IMR-90 (cell line): ENCODE measurements at regions not wholly inside any gene's neighbourhood (a gene's known extent, or its start where the extent isn't known, plus 50 kb on each side); places are given as distances from the start of the nearest gene placed in this dataset.

Experiments used
- ATAC-seq: fragments of 200-7000 bp; cut with Tn5 transposase; 2 replicates; pipeline ENCODE4 v1.9.1; 2020; ENCODE audit warnings: low read depth, mild to moderate bottlenecking, moderate library complexity
- BruUV-seq: library from RNA; stranded (reverse); fragments of 400-500 nt; replicated peaks from 2 replicates; lab custom pipeline; 2021; lab: Mats Ljungman, UMichigan
- CTCF ChIA-PET: fragments of 300-600 bp; formaldehyde crosslinking; extraction: SDS; loops from one replicate; lab custom pipeline; 2021; ENCODE audit warnings: antibody characterized with exemption; lab: Yijun Ruan, JAX
- POLR2A ChIA-PET: fragments of 300-600 bp; sonication (Branson Sonifier 250); formaldehyde crosslinking; loops from one replicate; lab custom pipeline; 2022; ENCODE audit warnings: antibody characterized with exemption; ENCODE audit not compliant: unreplicated experiment; lab: Charles Lee
- DNase-seq: peaks from one replicate; pipeline ENCODE4 v3.0.0; 2013
- H2AFZ ChIP-seq: replicated peaks from 2 replicates; pipeline ENCODE3; 2013; ENCODE audit warnings: low read length, mild to moderate bottlenecking; ENCODE audit not compliant: poor library complexity
- H2AK5ac ChIP-seq: 2 replicates; pipeline ENCODE4 v1.6.1; 2013; ENCODE audit warnings: low read depth, low read length, inconsistent platforms
- H2AK9ac ChIP-seq: replicated peaks from 2 replicates; pipeline ENCODE3; 2013; ENCODE audit warnings: mild to moderate bottlenecking, low read depth, low read length, moderate library complexity; ENCODE audit not compliant: poor library complexity
- H2BK120ac ChIP-seq: 2 replicates; pipeline ENCODE4 v1.6.1; 2013; ENCODE audit warnings: low read depth, low read length, inconsistent platforms
- H2BK15ac ChIP-seq: 3 replicates; pipeline ENCODE4 v1.6.1; 2013; ENCODE audit warnings: low read depth, low read length, inconsistent platforms
- H2BK20ac ChIP-seq: 2 replicates; pipeline ENCODE4 v1.6.1; 2013; ENCODE audit warnings: low read depth, mild to moderate bottlenecking, inconsistent platforms, low read length, moderate library complexity
- H2BK5ac ChIP-seq: 2 replicates; pipeline ENCODE4 v1.6.1; 2013; ENCODE audit warnings: mild to moderate bottlenecking, low read depth, low read length, inconsistent platforms; ENCODE audit not compliant: poor library complexity, severe bottlenecking
- H3K14ac ChIP-seq: replicated peaks from 2 replicates; pipeline ENCODE4 v1.6.1; 2013; ENCODE audit warnings: low read depth, low read length, inconsistent platforms
- H3K18ac ChIP-seq: 2 replicates; pipeline ENCODE4 v1.6.1; 2013; ENCODE audit warnings: low read depth, low read length, control low read depth
- H3K23ac ChIP-seq: 2 replicates; pipeline ENCODE4 v1.6.1; 2013; ENCODE audit warnings: low read depth, low read length, inconsistent platforms
- H3K27ac ChIP-seq: 2 replicates; pipeline ENCODE4 v1.5.1; 2013; ENCODE audit warnings: mild to moderate bottlenecking, control low read depth, low read length; ENCODE audit not compliant: insufficient read depth
- H3K27me3 ChIP-seq: 2 replicates; pipeline ENCODE4 v1.6.1; 2013; ENCODE audit warnings: low read length; ENCODE audit not compliant: control insufficient read depth, insufficient read depth
- H3K36me3 ChIP-seq: 2 replicates; pipeline ENCODE4 v1.6.1; 2013; ENCODE audit warnings: low read length, mixed read lengths; ENCODE audit not compliant: control insufficient read depth, insufficient read depth
- H3K4ac ChIP-seq: 2 replicates; pipeline ENCODE4 v1.6.1; 2013; ENCODE audit warnings: low read depth, low read length, inconsistent platforms
- H3K4me1 ChIP-seq: 2 replicates; pipeline ENCODE4 v1.6.1; 2013; ENCODE audit warnings: low read length, mixed read lengths; ENCODE audit not compliant: control insufficient read depth, insufficient read depth
- H3K4me2 ChIP-seq: 2 replicates; pipeline ENCODE4 v1.6.1; 2013; ENCODE audit warnings: low read depth, mild to moderate bottlenecking, control low read depth, low read length, moderate library complexity
- H3K4me3 ChIP-seq: 2 replicates; pipeline ENCODE4 v1.5.1; 2013; ENCODE audit warnings: low read depth, mild to moderate bottlenecking, control low read depth, low read length, moderate library complexity; ENCODE audit not compliant: insufficient read depth
- H3K56ac ChIP-seq: 2 replicates; pipeline ENCODE4 v1.6.1; 2013; ENCODE audit warnings: low read length, inconsistent platforms; ENCODE audit not compliant: insufficient read depth; ENCODE audit errors: extremely low read depth
- H3K79me1 ChIP-seq, 2 experiments: 2 replicates each; pipeline ENCODE4 v1.6.1; 2013; ENCODE audit warnings: low read length in 2 of 2, inconsistent platforms in 1 of 2, low read depth in 1 of 2
- H3K9ac ChIP-seq: 2 replicates; pipeline ENCODE4 v1.6.1; 2013; ENCODE audit warnings: low read depth, low read length, control low read depth
- H3K9me1 ChIP-seq: 2 replicates; pipeline ENCODE4 v1.6.1; 2013; ENCODE audit warnings: low read length, inconsistent platforms; ENCODE audit not compliant: insufficient read depth
- H3K9me3 ChIP-seq: 2 replicates; pipeline ENCODE4 v1.6.1; 2013; ENCODE audit warnings: low read length; ENCODE audit not compliant: control insufficient read depth, insufficient read depth
- H4K20me1 ChIP-seq: 2 replicates; pipeline ENCODE4 v1.6.1; 2013; ENCODE audit warnings: low read length, inconsistent platforms; ENCODE audit not compliant: insufficient read depth
- H4K5ac ChIP-seq: 2 replicates; pipeline ENCODE4 v1.6.1; 2013; ENCODE audit warnings: mild to moderate bottlenecking, low read depth, low read length, control low read depth
- H4K8ac ChIP-seq, 2 experiments: 2 replicates each; pipeline ENCODE4 v1.6.1; 2013; ENCODE audit warnings: low read depth in 2 of 2, low read length in 2 of 2, control low read depth in 1 of 2, inconsistent platforms in 1 of 2
- H4K91ac ChIP-seq: 2 replicates; pipeline ENCODE4 v1.6.1; 2013; ENCODE audit warnings: low read depth, low read length, inconsistent platforms; ENCODE audit not compliant: insufficient read depth
- CEBPB ChIP-seq: IDR thresholded peaks from 2 replicates; pipeline ENCODE4 v1.6.1; 2012; ENCODE audit warnings: low read depth, low read length, improper control_type of control experiment
- RCOR1 ChIP-seq: IDR thresholded peaks from 2 replicates; pipeline ENCODE4 v1.6.1; 2012; ENCODE audit warnings: mild to moderate bottlenecking, low read length, improper control_type of control experiment; ENCODE audit not compliant: insufficient replicate concordance
- WGBS, 2 experiments: methylation state at CpG; one replicate each; pipeline versions ENCODE4 v1.1.5 to v1.1.7; 2013; ENCODE audit warnings: missing lambda C conversion rate in 2 of 2; ENCODE audit not compliant: insufficient read length in 1 of 2; ENCODE audit errors: extremely low coverage in 2 of 2; 5-methylcytosine and 5-hydroxymethylcytosine counted together
- dilution Hi-C: fragments of 300-500 bp; cut with HindIII; formaldehyde crosslinking; loops from one replicate; pipeline ENCODE4 v1.14.3; 2018; ENCODE audit warnings: low sequenced_read_pairs; ENCODE audit not compliant: unreplicated experiment
- in situ Hi-C: fragments of 300-500 bp; cut with MboI; formaldehyde crosslinking; loops from 3 replicates; pipeline ENCODE4 v1.14.3; 2019; ENCODE audit warnings: low sequenced_read_pairs, inconsistent platforms, mixed read lengths
- intact Hi-C: fragments of 100-400 bp; cut with micrococcal nuclease; formaldehyde crosslinking; loops from 2 replicates; pipeline ENCODE4 v1.10.0; 2022

- Histone ChIP-seq H4K8ac (no peak overlapping the region), H3K4me3 (no peak overlapping the region), H3K9me3 (peaks cover 7% of the 10 kb centered on the region), H3K4me2 (no peak overlapping the region), H3K56ac (no peak overlapping the region), H2BK20ac (no peak overlapping the region), H2BK15ac (no peak overlapping the region), H4K20me1 (no peaks in the 10 kb centered on the region), H3K27me3 (no peaks in the 10 kb centered on the region), H3K4ac (no peak overlapping the region), H3K79me1 (no peaks in the 10 kb centered on the region), H3K27ac (no peak overlapping the region), H3K4me1 (no peaks in the 10 kb centered on the region), H4K91ac (no peak overlapping the region), H2AK5ac (no peak overlapping the region), H2BK120ac (no peak overlapping the region), H3K18ac (no peak overlapping the region), H3K14ac (no peak overlapping the region), H4K5ac (no peak overlapping the region), H3K9ac (no peak overlapping the region), H2BK5ac (no peak overlapping the region), H2AFZ (no peak overlapping the region), H3K23ac (no peak overlapping the region), H2AK9ac (no peak overlapping the region), H3K36me3 (no peaks in the 10 kb centered on the region), H3K9me1 (no peaks in the 10 kb centered on the region)
- no TSS peak for BruUV-seq
- in situ Hi-C loops (no loop called here), intact Hi-C loops (no loop called here), dilution Hi-C loops (no loop called here)
- DNase-seq (no peak), ATAC-seq (no peak)
- ChIA-PET POLR2A (no interaction called here), CTCF (no interaction called here)
- TF ChIP-seq CEBPB (peak; percentile 44), RCOR1 (no peak)
- WGBS, 2 experiments = no CpG with 5 or more reads among the region's 5 CpGs
Observed at GRCh38 chr10:120969219-120969645, 118.1 kb downstream of the WDR11 start.
